GM12873 (cell line): ENCODE measurements at regions not wholly inside any gene's neighbourhood (a gene's known extent, or its start where the extent isn't known, plus 50 kb on each side); places are given as distances from the start of the nearest gene placed in this dataset.

Experiments used
- CTCF ChIP-seq: IDR thresholded peaks from 2 replicates; pipeline ENCODE4 v1.5.1; 2012; ENCODE audit warnings: low read depth, mild to moderate bottlenecking, moderate library complexity, low read length, control low read depth; ENCODE audit not compliant: insufficient read depth; ENCODE audit errors: missing control alignments

- no peak for TF ChIP-seq CTCF
These were observed 105.4 kb upstream of the KIF5B start for GRCh38 chr10:32161586-32161985.

- TF ChIP-seq CTCF = no peak
These were observed 104.6 kb upstream of the KIF5B start for GRCh38 chr10:32160864-32161263.

GRCh38 chr10:32159264-32159663 is 103.0 kb upstream of the KIF5B start:
- no peak for TF ChIP-seq CTCF

GRCh38 chr10:32156031-32156495 is 99.8 kb upstream of the KIF5B start:
- no peak for TF ChIP-seq CTCF

- TF ChIP-seq CTCF = no peak
These were observed 98.9 kb upstream of the KIF5B start for GRCh38 chr10:32155075-32155516.

- TF ChIP-seq CTCF = no peak
These were observed 97.7 kb upstream of the KIF5B start for GRCh38 chr10:32153931-32154330.

- TF ChIP-seq CTCF = no peak
These were observed 97.0 kb upstream of the KIF5B start for GRCh38 chr10:32153252-32153651.
